ENCODE measurements at regions not wholly inside any gene's neighbourhood (a gene's known extent, or its start where the extent isn't known, plus 50 kb on each side); places are given as distances from the start of the nearest gene placed in this dataset.
A peak's percentile ranks its signal among the peaks of the same experiment; 100 is the strongest.
"Not testable (repeated sequence)": the region's sequence is repeated elsewhere in the genome, so short reads cannot be mapped to it uniquely, and the experiment has no call there.

- DNase-seq (ENCODE audit: low read depth) = no peak
Observed at GRCh38 chr9:106218854-106219253, 524.5 kb downstream of the TMEM38B start.

GRCh38 chr9:106220415-106220814, 526.1 kb downstream of the TMEM38B start:
- no peak for DNase-seq (ENCODE audit: low read depth)

- no peak for DNase-seq (ENCODE audit: low read depth)
Observed at GRCh38 chr9:106228861-106229260, 534.5 kb downstream of the TMEM38B start.

- DNase-seq (ENCODE audit: low read depth) = no peak
Observed at GRCh38 chr9:106233116-106233515, 538.8 kb downstream of the TMEM38B start.

GRCh38 chr9:106260908-106261307, 566.6 kb downstream of the TMEM38B start:
- not testable (repeated sequence) for DNase-seq (ENCODE audit: low read depth)

GRCh38 chr9:106277966-106278365, 583.6 kb downstream of the TMEM38B start:
- peak; percentile 1 for DNase-seq (ENCODE audit: low read depth)

- DNase-seq (ENCODE audit: low read depth) = no peak
Observed at GRCh38 chr9:106283769-106284168, 579.2 kb upstream of the ZNF462 start.

- no peak for DNase-seq (ENCODE audit: low read depth)
Observed at GRCh38 chr9:106284296-106284695, 578.7 kb upstream of the ZNF462 start.

DNA sequence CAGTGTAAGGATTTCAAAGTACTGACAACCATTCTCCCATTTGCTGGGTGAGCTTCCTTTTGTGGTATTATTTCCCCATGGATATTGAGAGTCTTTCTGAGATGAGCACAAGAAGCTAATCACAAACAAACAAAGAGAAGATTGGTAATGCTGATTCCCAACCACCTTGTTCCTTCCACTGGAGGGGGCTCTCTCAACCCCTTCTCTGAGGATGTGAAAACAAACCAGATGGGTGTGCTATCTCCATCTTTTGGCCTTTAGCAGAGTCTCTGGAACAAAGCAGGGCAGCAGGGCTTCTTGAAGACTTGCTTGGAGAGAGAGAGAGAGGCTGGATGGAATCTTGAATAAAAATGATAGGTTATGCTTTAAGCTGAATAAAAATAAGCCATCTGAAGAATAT, 576.7 kb upstream of the ZNF462 start:
- DNase-seq (ENCODE audit: low read depth) = peak; percentile 12

- DNase-seq (ENCODE audit: low read depth) = no peak
Observed at GRCh38 chr9:106287091-106287631, 575.8 kb upstream of the ZNF462 start.

GRCh38 chr9:106287731-106288130, 575.2 kb upstream of the ZNF462 start:
- no peak for DNase-seq (ENCODE audit: low read depth)

GRCh38 chr9:106288689-106289088, 574.3 kb upstream of the ZNF462 start:
- DNase-seq (ENCODE audit: low read depth) = no peak

GRCh38 chr9:106291786-106292185, 571.2 kb upstream of the ZNF462 start:
- DNase-seq (ENCODE audit: low read depth) = no peak

- DNase-seq (ENCODE audit: low read depth) = no peak
Observed at GRCh38 chr9:106296426-106296825, 566.5 kb upstream of the ZNF462 start.

DNA sequence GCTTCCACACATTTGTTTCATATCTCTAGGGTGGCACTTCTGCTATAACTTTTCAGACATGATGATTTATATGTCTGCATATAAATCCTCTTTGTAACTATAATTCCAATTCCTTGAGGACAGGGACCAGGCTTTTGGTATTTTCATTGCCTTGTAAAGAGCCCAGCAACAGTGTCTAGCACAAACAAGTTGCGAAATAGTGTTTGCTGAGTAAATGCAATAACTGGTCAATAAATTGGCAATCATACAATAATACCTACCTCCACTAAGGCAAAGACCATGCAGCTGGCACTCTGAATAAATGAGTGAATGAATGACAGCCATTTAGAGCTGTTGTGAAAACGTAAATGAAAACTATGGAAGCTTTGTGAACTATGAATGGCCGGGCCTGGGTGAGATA, 564.0 kb upstream of the ZNF462 start:
- DNase-seq (ENCODE audit: low read depth) = no peak

DNA sequence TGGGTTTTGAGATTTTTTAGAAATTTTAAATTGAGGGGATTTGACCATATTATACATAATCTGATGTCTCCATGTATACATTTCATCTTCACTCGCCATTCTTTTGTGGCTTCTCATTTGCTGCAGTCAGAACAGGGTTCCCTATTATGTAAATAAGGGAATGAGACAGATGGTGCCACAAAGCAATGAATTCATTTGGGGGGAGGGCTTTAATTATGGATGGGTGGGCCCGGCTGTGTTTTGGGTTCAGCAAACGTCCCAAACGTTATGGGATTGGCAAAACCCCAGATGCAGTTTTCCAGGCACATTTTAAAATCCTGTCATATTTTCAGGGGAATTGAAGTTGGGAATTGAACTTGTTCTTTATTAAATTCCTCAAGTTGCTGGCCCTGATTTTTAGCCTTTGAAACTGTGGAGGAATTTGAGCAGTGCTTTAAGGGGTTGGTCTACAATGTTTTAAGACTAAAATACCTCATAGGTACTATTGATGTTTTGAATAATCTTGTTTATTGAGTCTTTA, 558.5 kb upstream of the ZNF462 start:
- no peak for DNase-seq (ENCODE audit: low read depth)

GRCh38 chr9:106305428-106306133, 557.4 kb upstream of the ZNF462 start:
- no peak for DNase-seq (ENCODE audit: low read depth)

- DNase-seq (ENCODE audit: low read depth) = no peak
Observed at GRCh38 chr9:106307670-106308069, 555.3 kb upstream of the ZNF462 start.

DNA sequence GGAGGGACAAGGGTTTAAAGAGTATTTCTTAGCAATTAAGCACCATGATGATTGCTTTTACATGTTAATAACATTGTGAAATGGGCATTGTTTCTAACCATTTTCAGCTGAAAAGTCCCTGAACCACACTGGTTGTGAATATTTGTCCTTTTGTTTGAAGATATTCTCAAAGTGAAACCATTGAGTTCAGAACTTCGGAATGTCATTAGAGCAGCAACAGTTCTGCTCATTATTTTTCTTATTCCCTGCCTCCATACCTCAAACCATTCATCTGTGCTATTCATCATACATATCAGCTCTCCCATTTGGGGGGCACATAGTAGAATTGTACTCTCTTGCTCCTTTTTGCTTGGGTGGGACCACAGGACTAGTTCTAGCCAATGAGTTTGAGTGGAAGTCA, 553.0 kb upstream of the ZNF462 start:
- DNase-seq (ENCODE audit: low read depth) = no peak

GRCh38 chr9:106310782-106311181, 552.2 kb upstream of the ZNF462 start:
- no peak for DNase-seq (ENCODE audit: low read depth)

GRCh38 chr9:106312906-106313305, 550.1 kb upstream of the ZNF462 start:
- no peak for DNase-seq (ENCODE audit: low read depth)

- DNase-seq (ENCODE audit: low read depth) = no peak
Observed at GRCh38 chr9:106314476-106314875, 548.5 kb upstream of the ZNF462 start.

DNA sequence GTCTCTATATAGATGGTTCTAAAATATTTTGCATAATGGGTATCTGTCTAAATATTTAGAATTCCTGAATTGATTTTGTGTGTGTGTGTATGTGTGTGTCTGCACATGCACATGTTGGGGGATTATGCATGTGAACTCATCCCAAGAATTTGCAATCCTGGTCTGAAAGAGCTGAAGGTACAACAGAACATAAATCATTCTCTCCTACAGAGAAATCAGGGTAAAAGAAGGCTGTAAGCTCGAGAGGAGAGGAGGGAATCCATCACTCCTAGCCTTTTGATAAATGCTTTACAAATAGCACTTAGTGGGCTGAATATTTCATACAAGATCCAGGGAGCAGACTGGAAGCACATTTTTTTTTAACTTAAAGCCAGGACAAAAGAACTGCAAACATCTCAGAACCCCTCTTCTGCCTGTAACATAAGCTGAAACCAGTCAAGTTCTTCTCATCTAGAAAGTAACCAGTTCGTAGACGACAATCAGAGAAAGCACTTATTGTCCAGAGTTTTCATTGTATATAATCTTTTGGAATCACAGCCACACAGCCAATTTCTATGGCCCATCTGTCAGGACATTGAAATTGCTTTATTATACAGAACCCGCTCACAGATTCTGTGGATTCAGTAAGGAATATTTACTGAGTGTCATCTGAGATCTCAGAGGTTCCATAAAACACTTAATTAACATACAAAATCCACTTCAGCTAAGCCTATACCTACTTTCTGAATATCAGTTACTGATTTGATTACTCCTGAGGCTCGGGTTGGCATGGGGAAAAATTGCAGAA, 541.4 kb upstream of the ZNF462 start:
- DNase-seq (ENCODE audit: low read depth) = no peak

Data from LHCN-M2 (cell line).